DMS79 treated with DMSO at 0.1 percent for 48 hours (cell line): ENCODE measurements at regions not wholly inside any gene's neighbourhood (a gene's known extent, or its start where the extent isn't known, plus 50 kb on each side); places are given as distances from the start of the nearest gene placed in this dataset.
"Not testable (repeated sequence)": the region's sequence is repeated elsewhere in the genome, so short reads cannot be mapped to it uniquely, and the experiment has no call there.

ENCODE experiments used
- DNase-seq: peaks from one replicate; lab custom pipeline; 2025; lab: John Stamatoyannopoulos, UW

- DNase-seq = no peak
Observed at GRCh38 chr10:64416011-64416410, 894.8 kb downstream of the REEP3 start.

- DNase-seq = no peak
Observed at GRCh38 chr10:64419461-64419860, 898.3 kb downstream of the REEP3 start.

- no peak for DNase-seq
Observed at GRCh38 chr10:64426745-64427144, 905.5 kb downstream of the REEP3 start.

- no peak for DNase-seq
Observed at GRCh38 chr10:64430690-64431323, 909.6 kb downstream of the REEP3 start.

- DNase-seq = not testable (repeated sequence)
Observed at GRCh38 chr10:64441872-64442271, 920.7 kb downstream of the REEP3 start.

- no peak for DNase-seq
Observed at GRCh38 chr10:64444163-64444562, 923.0 kb downstream of the REEP3 start.

GRCh38 chr10:64444564-64444963 is 923.4 kb downstream of the REEP3 start:
- no peak for DNase-seq

- DNase-seq = no peak
Observed at GRCh38 chr10:64449603-64450002, 928.4 kb downstream of the REEP3 start.

GRCh38 chr10:64450312-64450711 is 929.1 kb downstream of the REEP3 start:
- DNase-seq = no peak

GRCh38 chr10:64454962-64455361 is 933.8 kb downstream of the REEP3 start:
- DNase-seq = no peak

GRCh38 chr10:64458306-64458705 is 937.1 kb downstream of the REEP3 start:
- no peak for DNase-seq

- no peak for DNase-seq
Observed at GRCh38 chr10:64463406-64463805, 942.2 kb downstream of the REEP3 start.

GRCh38 chr10:64465653-64466052 is 944.5 kb downstream of the REEP3 start:
- DNase-seq = no peak

- no peak for DNase-seq
Observed at GRCh38 chr10:64468219-64468618, 947.0 kb downstream of the REEP3 start.

GRCh38 chr10:64476506-64476905 is 955.3 kb downstream of the REEP3 start:
- DNase-seq = no peak

- no peak for DNase-seq
Observed at GRCh38 chr10:64477791-64478190, 956.6 kb downstream of the REEP3 start.

- DNase-seq = no peak
Observed at GRCh38 chr10:64484811-64485330, 963.7 kb downstream of the REEP3 start.

GRCh38 chr10:64486149-64486548 is 964.9 kb downstream of the REEP3 start:
- no peak for DNase-seq

- DNase-seq = no peak
Observed at GRCh38 chr10:64486901-64487300, 965.7 kb downstream of the REEP3 start.

- DNase-seq = no peak
Observed at GRCh38 chr10:64494901-64495300, 973.7 kb downstream of the REEP3 start.

GRCh38 chr10:64497306-64497705 is 976.1 kb downstream of the REEP3 start:
- no peak for DNase-seq

- DNase-seq = no peak
Observed at GRCh38 chr10:64501807-64502206, 980.6 kb downstream of the REEP3 start.

- no peak for DNase-seq
Observed at GRCh38 chr10:64502936-64503335, 981.7 kb downstream of the REEP3 start.

- no peak for DNase-seq
Observed at GRCh38 chr10:64503429-64503828, 982.2 kb downstream of the REEP3 start.
